ENCODE measurements at regions not wholly inside any gene's neighbourhood (a gene's known extent, or its start where the extent isn't known, plus 50 kb on each side); places are given as distances from the start of the nearest gene placed in this dataset.
A peak's percentile ranks its signal among the peaks of the same experiment; 100 is the strongest.

GRCh38 chr5:73256462-73256861 lies 83.5 kb downstream of the TMEM174 start:
- in situ Hi-C loops (cut with HindIII; ENCODE audit: low sequenced_read_pairs), result no loop called here
- no peak overlapping the region for H3K4me3 ChIP-seq (ENCODE audit: low read depth, low read length)
- no peak for DNase-seq (ENCODE audit: low read depth, low spot score)
- TF ChIP-seq CTCF (IDR thresholded peaks at IDR 0.05; ENCODE audit: low read depth, low read length), result no peak

DNA sequence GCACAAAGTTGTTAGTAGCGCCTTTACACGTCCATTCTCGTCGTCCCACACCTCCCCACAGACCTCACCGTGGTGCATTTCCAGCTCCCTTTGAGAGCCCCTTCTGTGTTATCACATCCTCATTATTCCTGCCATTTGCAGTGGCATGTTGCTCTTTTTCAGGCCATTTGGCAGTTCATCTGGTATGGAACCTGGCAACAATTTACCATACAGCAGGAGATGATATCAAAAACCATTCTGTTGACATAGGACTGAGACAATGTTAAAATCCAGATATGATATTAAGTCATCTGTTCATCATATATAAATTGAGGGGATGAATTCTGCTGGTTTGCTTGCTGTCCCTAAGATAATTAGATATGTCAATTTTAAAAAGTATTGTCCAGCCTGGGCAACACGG lies 83.0 kb downstream of the TMEM174 start:
- TF ChIP-seq CTCF (IDR thresholded peaks at IDR 0.05; ENCODE audit: low read depth, low read length), result no peak
- DNase-seq (ENCODE audit: low read depth, low spot score), result no peak
- H3K4me3 ChIP-seq (ENCODE audit: low read depth, low read length), result no peak overlapping the region
- in situ Hi-C loops (cut with HindIII; ENCODE audit: low sequenced_read_pairs), result no loop called here

- in situ Hi-C loops (cut with HindIII; ENCODE audit: low sequenced_read_pairs), result no loop called here
- TF ChIP-seq CTCF (IDR thresholded peaks at IDR 0.05; ENCODE audit: low read depth, low read length), result no peak
- no peak for DNase-seq (ENCODE audit: low read depth, low spot score)
- no peak overlapping the region for H3K4me3 ChIP-seq (ENCODE audit: low read depth, low read length)
These were observed 81.6 kb downstream of the TMEM174 start for GRCh38 chr5:73254642-73255041.

- TF ChIP-seq CTCF (IDR thresholded peaks at IDR 0.05; ENCODE audit: low read depth, low read length), result no peak
- no peak overlapping the region for H3K4me3 ChIP-seq (ENCODE audit: low read depth, low read length)
- no peak for DNase-seq (ENCODE audit: low read depth, low spot score)
- in situ Hi-C loops (cut with HindIII; ENCODE audit: low sequenced_read_pairs), result no loop called here
These were observed 80.2 kb downstream of the TMEM174 start for GRCh38 chr5:73253047-73253660.

DNA sequence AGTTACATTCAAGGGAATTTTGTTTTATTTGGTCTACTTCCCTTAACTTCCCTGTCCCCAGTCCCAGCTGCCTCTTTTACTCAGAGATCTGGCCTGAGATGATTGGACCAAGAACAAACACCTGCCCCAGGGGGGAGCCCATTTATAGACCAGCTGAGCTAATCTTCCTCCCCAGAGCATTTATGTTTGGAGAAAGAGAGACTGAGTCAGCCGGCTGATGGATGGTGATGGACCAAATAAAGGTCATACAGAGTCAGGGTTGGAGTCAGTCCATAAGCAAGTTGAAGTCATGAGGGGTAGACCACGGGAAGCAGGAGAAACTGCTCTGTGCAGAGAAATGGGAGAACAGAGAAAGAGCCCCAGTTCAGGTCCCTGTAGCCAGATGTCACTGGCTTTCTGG lies 77.7 kb downstream of the TMEM174 start:
- H3K4me3 ChIP-seq (ENCODE audit: low read depth, low read length), result no peak overlapping the region
- in situ Hi-C loops (cut with HindIII; ENCODE audit: low sequenced_read_pairs), result no loop called here
- DNase-seq (ENCODE audit: low read depth, low spot score), result peak; percentile 57
- no peak for TF ChIP-seq CTCF (IDR thresholded peaks at IDR 0.05; ENCODE audit: low read depth, low read length)

GRCh38 chr5:73242735-73243134 lies 69.7 kb downstream of the TMEM174 start:
- TF ChIP-seq CTCF (IDR thresholded peaks at IDR 0.05; ENCODE audit: low read depth, low read length), result no peak
- no peak for DNase-seq (ENCODE audit: low read depth, low spot score)
- in situ Hi-C loops (cut with HindIII; ENCODE audit: low sequenced_read_pairs), result no loop called here
- H3K4me3 ChIP-seq (ENCODE audit: low read depth, low read length), result no peak overlapping the region

- no peak for TF ChIP-seq CTCF (IDR thresholded peaks at IDR 0.05; ENCODE audit: low read depth, low read length)
- no peak for DNase-seq (ENCODE audit: low read depth, low spot score)
- in situ Hi-C loops (cut with HindIII; ENCODE audit: low sequenced_read_pairs), result no loop called here
- H3K4me3 ChIP-seq (ENCODE audit: low read depth, low read length), result no peak overlapping the region
These were observed 65.9 kb downstream of the TMEM174 start for GRCh38 chr5:73238873-73239272.
